KMS-11 (cell line): ENCODE measurements at regions not wholly inside any gene's neighbourhood (a gene's known extent, or its start where the extent isn't known, plus 50 kb on each side); places are given as distances from the start of the nearest gene placed in this dataset.

Experiments
- H2AFZ ChIP-seq: fragments of 200-600 bp; sonication (generic); 2 replicates; pipeline ENCODE4 v1.6.1; 2016; ENCODE audit warnings: antibody characterized with exemption, mixed run types, low read depth
- H3K27ac ChIP-seq: fragments of 200-600 bp; sonication (generic); 2 replicates; pipeline ENCODE4 v1.6.1; 2016; ENCODE audit warnings: mild to moderate bottlenecking, mixed run types
- H3K27me3 ChIP-seq: fragments of 200-600 bp; sonication (generic); 2 replicates; pipeline ENCODE4 v1.6.1; 2017; ENCODE audit warnings: mild to moderate bottlenecking, low read depth, mixed run types, moderate library complexity; ENCODE audit not compliant: insufficient read depth
- H3K36me3 ChIP-seq: fragments of 200-600 bp; sonication (generic); 2 replicates; pipeline ENCODE4 v1.6.1; 2017; ENCODE audit warnings: mild to moderate bottlenecking, mixed run types; ENCODE audit not compliant: insufficient read depth
- H3K4me1 ChIP-seq: fragments of 200-600 bp; sonication (generic); 2 replicates; pipeline ENCODE4 v1.6.1; 2016; ENCODE audit warnings: mild to moderate bottlenecking, low read depth, mixed run types; ENCODE audit not compliant: poor library complexity, severe bottlenecking
- H3K4me2 ChIP-seq: fragments of 200-600 bp; sonication (generic); 2 replicates; pipeline ENCODE4 v1.7.0; 2016; ENCODE audit warnings: mild to moderate bottlenecking, mixed run types
- H3K4me3 ChIP-seq: fragments of 200-600 bp; sonication (generic); IDR thresholded peaks from 2 replicates; pipeline ENCODE4 v1.6.1; 2017; ENCODE audit warnings: low read depth, low read length, mixed read lengths; ENCODE audit not compliant: insufficient read depth
- H3K79me2 ChIP-seq: fragments of 200-600 bp; sonication (generic); 2 replicates; pipeline ENCODE4 v1.6.1; 2016; ENCODE audit warnings: low read depth, mixed run types; ENCODE audit not compliant: insufficient read depth
- H3K9ac ChIP-seq: fragments of 200-600 bp; sonication (generic); 2 replicates; pipeline ENCODE4 v1.6.1; 2016; ENCODE audit warnings: mild to moderate bottlenecking, mixed run types
- H4K20me1 ChIP-seq: fragments of 200-600 bp; sonication (generic); 2 replicates; pipeline ENCODE4 v1.6.1; 2016; ENCODE audit warnings: mild to moderate bottlenecking, mixed run types; ENCODE audit not compliant: insufficient read depth
- CTCF ChIP-seq: fragments of 200-600 bp; sonication (generic); conservative IDR thresholded peaks from 2 replicates; pipeline ENCODE4 v1.6.1; 2017; ENCODE audit warnings: low read depth, mild to moderate bottlenecking, antibody characterized with exemption, low read length, moderate library complexity, mixed read lengths

GRCh38 chr5:39948867-39949468, 524.2 kb upstream of the DAB2 start:
- no peaks in the 10 kb centered on the region for H3K4me1 ChIP-seq
- no peak overlapping the region for H3K9ac ChIP-seq
- H3K27ac ChIP-seq = no peak overlapping the region
- no peaks in the 10 kb centered on the region for H3K79me2 ChIP-seq
- H3K4me3 ChIP-seq = no peak overlapping the region
- H3K4me2 ChIP-seq = no peak overlapping the region
- H3K36me3 ChIP-seq = no peaks in the 10 kb centered on the region
- H4K20me1 ChIP-seq = no peaks in the 10 kb centered on the region
- TF ChIP-seq CTCF = peak; percentile 75
- H3K27me3 ChIP-seq = no peaks in the 10 kb centered on the region
- H2AFZ ChIP-seq = no peak overlapping the region

GRCh38 chr5:39948341-39948740, 523.6 kb upstream of the DAB2 start:
- H3K27me3 ChIP-seq = no peaks in the 10 kb centered on the region
- H3K36me3 ChIP-seq = no peaks in the 10 kb centered on the region
- H3K9ac ChIP-seq = no peak overlapping the region
- H3K79me2 ChIP-seq = no peaks in the 10 kb centered on the region
- no peak overlapping the region for H3K4me2 ChIP-seq
- H3K4me1 ChIP-seq = no peaks in the 10 kb centered on the region
- H3K4me3 ChIP-seq = no peak overlapping the region
- H3K27ac ChIP-seq = no peak overlapping the region
- no peak for TF ChIP-seq CTCF
- H2AFZ ChIP-seq = no peak overlapping the region
- H4K20me1 ChIP-seq = no peaks in the 10 kb centered on the region

GRCh38 chr5:39947657-39948056, 522.9 kb upstream of the DAB2 start:
- Histone ChIP-seq H4K20me1 (no peaks in the 10 kb centered on the region), H2AFZ (no peak overlapping the region), H3K27me3 (no peaks in the 10 kb centered on the region), H3K4me3 (no peak overlapping the region), H3K4me2 (no peak overlapping the region), H3K4me1 (no peaks in the 10 kb centered on the region), H3K27ac (no peak overlapping the region), H3K36me3 (no peaks in the 10 kb centered on the region), H3K9ac (no peak overlapping the region), H3K79me2 (no peaks in the 10 kb centered on the region)
- TF ChIP-seq CTCF = no peak

- no peak for TF ChIP-seq CTCF
- no peaks in the 10 kb centered on the region for H3K4me1 ChIP-seq
- H3K4me2 ChIP-seq = no peak overlapping the region
- H3K27ac ChIP-seq = no peak overlapping the region
- no peak overlapping the region for H2AFZ ChIP-seq
- no peaks in the 10 kb centered on the region for H3K36me3 ChIP-seq
- H3K9ac ChIP-seq = no peak overlapping the region
- no peaks in the 10 kb centered on the region for H4K20me1 ChIP-seq
- no peaks in the 10 kb centered on the region for H3K79me2 ChIP-seq
- H3K4me3 ChIP-seq = no peak overlapping the region
- no peaks in the 10 kb centered on the region for H3K27me3 ChIP-seq
Measured at GRCh38 chr5:39946356-39947045, 521.7 kb upstream of the DAB2 start.
